Stimulated activated CD8-positive, alpha-beta memory T cell treated with anti-CD3 and anti-CD28 coated beads, Interleukin-12 subunit alpha, Interleukin-12 subunit beta, amount 100 ng/mL, for 1 hour (primary cell): ENCODE measurements at regions not wholly inside any gene's neighbourhood (a gene's known extent, or its start where the extent isn't known, plus 50 kb on each side); places are given as distances from the start of the nearest gene placed in this dataset.
"Not testable (repeated sequence)": the region's sequence is repeated elsewhere in the genome, so short reads cannot be mapped to it uniquely, and the experiment has no call there.

Experiments
- DNase-seq: peaks from one replicate; pipeline ENCODE4 v3.0.0-alpha.2; 2020; ENCODE audit warnings: low read depth

DNA sequence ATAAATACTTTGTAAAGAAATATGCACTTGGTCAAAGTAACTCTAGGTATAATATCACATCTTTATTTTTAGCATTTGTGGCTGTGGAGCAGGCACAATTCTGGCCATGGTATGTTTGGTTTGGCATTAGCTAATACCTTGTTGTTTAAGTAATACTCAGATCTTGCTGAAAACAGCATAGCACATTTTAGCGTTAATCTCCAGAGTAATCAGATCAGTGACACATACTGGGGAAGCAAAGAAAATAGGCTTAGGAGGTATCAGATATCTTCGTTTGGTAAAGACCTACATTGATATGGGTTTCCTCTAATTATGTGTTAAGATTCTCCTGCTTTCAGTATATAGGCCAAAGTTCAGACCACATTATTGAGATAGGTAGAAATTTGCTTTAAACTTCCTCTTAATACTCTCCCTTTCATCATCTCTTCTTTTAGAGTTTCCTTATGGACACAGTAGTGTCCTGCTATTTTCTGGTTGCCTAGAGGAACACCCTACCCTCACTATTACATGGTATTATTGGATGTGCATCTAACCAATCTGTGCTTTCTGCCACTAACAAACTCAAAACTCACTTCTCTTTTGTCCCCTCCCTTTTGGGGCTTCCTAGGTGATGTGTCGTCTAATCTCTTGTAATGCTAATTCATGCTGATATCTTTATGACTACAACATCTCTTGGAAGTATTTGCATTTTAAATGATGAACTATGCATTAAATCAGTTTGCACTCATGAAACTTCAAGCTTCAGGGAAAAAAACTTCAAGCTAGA is 437.3 kb upstream of the ADAMTSL1 start:
- no peak for DNase-seq

DNA sequence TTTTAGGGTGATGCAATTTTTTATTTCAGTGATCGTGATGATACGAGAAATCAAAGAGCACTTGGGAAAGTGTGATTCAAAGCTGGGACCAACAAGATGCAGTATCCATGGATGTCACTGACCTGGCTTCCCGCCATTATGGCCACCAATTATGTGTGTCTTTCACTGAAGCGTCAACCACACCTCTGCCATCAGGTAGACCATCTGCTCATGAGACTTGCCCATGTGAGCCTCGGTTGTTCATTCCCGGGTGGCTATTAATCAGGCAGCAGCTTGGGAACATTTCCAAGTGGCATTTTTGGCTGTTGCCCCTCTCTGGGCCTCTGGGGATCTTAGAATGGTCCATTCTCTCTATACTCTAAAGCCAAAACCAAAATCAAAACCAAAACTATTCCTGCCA is 436.0 kb upstream of the ADAMTSL1 start:
- DNase-seq: no peak

DNA sequence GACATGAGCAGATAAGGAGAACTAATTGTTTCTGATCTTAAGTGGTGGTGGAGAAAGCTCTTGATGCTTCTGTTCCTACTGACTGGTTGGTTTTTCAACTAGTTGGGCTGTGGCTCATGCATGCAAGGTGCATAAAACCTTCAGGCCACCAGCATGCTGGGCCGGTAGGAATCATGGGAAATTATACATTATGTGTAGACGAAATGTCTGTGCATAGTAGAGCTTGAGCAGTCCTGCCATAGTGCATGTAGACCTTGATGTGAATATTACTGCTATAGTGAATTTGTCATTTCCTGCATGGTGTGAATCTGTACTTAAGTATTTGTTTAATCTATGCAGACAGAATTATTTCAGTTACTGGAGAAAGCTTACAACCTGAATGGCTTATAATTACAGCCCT is 433.6 kb upstream of the ADAMTSL1 start:
- no peak for DNase-seq

DNA sequence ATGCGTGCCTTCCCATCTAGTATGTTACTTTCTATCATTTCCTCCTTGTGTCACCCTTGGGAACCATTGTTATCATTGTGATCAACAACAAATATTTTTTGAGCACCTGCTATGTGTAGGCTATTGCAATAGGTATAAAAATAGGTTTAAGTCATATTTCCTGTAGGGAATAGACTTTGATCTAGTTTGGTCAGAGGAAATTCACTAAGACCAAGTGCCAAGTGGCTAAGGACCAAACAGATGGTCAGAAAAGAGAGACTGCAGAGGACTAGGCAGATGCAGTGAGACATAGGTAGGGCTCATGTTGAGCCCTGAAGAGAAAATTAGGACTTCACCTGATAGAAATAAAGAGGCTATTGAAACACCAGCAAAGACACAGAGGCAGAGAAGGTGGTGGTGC is 430.0 kb upstream of the ADAMTSL1 start:
- no peak for DNase-seq

DNA sequence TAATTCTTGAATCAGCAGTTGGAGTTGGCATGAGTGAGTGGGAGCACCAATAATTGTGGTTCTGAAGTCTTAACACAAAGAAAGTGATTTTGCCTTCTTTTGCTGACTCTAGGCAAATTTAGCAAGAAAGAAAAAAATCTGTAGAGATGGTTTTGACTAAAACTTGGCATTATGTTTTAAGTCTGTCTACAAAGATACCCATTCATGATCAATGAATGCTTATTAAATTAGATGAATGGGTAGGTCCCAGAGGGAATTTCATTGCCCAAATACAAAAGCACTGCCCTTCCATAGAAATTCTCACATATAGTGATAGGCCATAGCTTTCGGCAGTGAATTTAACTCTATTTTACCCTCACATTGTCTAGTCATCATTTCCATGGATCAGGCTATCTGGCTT is 428.6 kb upstream of the ADAMTSL1 start:
- DNase-seq: no peak

DNA sequence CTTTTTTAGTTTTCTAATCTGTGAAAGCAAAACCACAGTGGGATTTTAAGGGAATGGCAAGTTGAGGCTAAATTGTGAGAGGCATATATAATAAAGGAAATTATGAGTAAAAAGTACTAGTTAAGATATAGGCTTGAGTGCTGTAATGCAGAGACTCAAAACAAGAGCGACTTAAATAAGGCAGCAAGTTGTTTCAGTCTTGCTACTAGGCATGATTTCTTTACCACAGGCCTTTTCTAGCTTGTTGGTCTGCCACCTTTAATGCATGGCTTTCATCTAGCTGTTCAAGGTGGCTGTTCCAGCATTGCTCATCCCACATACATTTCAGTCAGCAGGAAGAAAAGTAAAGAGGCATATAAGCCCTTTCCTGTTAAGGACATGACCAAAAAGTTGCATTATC is 427.9 kb upstream of the ADAMTSL1 start:
- no peak for DNase-seq

DNA sequence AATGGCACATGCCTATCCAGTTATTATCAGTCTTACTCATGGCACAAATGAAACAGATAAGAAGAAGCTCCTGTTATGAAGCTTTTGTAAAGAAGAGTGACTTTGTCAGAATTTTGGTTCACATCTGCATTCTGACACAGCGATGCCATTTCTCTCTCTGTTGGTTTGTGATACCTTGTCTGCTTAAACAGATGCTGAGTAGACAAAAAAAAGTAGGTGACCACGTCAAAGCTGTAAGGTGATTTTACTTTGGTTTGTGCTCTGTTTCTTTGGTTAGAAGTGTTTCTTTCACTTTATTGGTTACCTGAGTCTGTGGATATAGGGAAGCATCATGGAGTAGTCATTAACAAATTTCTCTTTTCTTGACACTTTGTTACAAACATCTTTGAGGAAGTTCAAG is 422.3 kb upstream of the ADAMTSL1 start:
- no peak for DNase-seq

DNA sequence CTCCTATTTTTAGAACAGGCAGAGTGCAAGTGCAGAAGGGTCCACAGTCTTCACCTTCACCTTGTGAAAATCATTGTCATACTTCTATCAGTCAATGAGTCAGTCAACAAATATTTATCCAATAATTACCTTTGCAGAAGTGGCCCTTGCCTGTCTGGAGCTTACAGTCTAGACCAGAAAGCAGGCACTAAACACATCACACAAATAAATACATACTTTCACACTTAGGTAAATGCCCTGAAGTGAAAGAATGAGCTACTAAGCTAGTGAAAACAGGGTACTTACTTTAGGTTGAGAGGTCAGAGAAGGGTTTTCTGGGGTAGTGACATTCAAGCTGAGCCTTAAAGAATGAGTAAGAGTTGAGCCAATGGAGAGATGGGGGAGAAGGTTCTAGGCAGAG is 421.9 kb upstream of the ADAMTSL1 start:
- DNase-seq: no peak

DNA sequence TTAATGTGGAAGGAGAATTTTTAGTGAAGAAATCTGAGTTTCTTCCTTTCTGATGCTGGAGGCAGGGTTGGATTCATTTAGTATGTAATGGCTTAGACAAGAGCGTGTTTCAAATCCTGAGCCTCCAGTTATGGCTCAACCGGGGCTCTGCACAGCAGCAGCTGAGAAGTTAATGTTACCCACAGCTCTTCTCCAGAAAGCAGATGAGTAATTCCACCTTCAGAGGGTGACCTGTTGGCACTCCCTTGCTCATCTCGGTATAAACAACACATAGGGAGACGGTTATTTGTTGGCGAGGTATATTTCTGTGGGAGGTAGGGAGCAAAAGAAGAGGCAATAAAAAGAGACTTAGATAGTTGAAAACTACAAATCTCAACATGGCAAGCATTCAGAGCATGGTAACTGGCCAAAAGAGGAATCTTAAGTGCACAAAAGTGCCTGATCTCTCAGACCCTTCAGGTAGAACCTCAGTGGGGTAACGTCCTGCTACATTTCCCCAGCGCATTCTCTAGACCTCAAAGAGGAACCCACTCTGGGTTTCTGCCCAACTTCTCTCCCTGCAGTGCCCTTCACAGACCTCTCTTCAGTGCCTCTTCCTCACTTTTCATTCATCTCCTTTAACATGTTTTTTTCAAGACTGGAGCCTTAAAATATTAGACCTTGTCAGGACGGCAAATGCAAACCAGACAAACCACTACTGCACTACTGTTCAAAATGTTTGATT is 417.5 kb upstream of the ADAMTSL1 start:
- no peak for DNase-seq

DNA sequence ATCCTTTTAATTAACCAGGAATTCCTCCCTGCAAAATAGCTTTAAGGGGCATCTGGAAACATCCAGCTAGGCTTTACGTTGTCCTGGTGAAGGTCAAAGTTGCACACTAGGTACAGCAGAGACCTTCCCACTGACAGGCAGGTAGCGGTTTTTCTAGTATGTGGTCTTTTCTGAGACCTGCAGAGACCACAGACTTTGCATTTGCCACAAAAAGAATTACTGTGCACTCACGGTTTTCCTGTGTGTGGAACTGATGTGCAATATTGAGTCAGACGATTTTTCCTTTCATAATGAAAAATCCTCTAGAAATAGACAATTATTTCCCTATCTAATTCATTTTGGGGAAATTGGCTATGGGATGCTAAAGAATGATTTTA is 417.0 kb upstream of the ADAMTSL1 start:
- no peak for DNase-seq

DNA sequence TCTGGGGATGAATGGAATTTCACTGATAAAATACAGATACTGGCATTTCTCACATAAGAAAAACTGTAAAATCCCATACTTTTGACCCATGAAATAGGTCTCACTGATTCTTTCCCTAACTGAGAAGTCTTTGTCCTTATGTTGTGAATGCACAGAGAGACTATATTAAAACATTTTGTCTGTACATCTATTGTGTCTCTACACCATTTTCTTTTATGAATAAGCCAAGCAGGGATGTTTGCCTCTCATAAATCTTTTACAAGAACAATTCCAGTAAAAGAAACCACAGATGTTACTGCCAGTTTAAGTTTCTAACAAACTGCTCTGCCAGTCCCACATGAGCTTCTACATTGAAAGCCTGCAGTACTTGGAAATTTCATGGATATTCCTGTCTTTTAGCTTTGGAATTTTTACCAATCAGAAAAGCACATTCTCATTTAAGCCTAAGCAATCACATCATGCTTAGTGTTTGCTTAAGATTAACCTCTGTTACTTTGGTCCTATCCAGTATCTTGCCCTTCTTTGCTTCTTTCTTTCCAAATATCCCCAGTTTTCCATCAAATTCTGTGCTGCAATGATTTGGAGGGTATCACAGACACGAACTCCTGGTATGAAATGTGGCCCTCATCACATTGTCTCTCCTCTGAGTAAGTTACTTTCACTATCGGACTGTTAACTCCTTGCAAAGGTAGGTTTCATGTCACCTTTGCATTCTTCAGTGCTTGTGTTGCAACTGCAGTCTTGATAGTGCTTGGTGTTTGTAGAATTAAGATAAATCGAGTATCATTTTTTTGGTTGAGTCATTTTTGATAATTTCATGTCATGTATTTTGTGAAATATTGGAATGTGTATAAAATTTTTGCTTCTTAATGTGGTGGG is 415.1 kb upstream of the ADAMTSL1 start:
- DNase-seq: no peak

DNA sequence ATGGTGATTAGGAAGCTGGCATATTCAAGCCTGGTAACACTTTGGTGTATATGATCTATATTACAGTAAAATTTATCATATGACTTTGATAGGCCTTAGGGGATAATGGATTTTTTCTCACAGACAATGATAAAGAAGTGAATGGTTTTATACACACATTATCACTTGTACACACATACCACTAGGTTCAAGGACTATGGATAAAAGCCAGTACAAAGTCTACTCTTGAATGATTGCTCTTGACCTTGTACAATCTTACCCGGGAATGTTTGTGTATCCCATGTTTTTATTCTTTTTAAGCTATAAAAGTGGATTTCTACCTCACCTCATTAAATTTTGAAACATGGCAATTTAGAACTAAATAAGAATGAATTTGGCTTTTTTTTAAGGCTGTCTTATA is 414.5 kb upstream of the ADAMTSL1 start:
- no peak for DNase-seq

DNA sequence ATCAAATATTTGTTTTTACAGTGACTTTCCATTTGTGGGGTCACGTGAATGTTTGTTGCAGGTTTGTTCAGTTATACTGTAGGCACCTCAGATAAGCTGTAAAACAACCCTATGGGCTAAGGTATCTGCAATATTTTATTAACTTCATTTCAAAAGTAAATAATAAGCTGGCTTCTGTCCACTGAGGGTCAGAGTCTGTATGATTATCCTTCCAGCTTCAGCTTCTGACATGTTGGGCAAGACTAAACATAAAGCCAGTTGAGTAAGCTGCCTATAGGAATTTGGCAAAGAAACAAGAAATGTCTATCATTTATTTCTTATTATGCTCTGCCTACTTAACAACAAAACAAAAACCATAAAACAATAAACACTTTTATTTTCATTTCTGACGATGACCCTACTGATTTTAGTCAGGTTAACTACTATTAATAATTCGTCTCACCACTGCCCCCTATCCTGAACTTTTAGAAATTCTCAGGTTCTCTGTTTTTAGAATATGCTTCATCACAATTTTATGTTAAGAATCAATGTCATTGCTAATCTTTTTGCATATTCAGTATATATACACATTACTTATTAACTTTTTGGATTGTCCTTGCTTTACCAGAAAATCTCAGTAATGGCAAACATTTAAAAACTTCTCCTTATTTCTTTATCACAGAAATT is 413.6 kb upstream of the ADAMTSL1 start:
- DNase-seq: no peak

DNA sequence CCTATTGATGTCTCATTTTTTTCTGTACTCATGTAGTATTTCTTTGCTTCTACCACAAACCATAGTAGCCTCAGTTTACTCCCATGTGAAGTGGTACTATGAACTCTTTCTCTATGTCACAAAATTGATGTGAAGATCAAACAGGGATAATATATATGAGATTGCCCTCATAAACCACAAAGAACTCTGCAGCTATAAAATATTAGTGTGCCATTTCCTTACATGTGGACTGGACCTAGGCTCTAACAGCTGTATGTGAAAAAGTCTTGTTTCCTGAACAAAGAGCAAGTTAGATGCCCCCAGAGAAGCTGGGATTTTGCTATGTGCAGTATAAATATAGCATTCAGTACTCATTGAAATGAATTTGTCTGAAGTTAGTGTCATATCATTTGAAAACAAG is 412.6 kb upstream of the ADAMTSL1 start:
- DNase-seq: no peak

DNA sequence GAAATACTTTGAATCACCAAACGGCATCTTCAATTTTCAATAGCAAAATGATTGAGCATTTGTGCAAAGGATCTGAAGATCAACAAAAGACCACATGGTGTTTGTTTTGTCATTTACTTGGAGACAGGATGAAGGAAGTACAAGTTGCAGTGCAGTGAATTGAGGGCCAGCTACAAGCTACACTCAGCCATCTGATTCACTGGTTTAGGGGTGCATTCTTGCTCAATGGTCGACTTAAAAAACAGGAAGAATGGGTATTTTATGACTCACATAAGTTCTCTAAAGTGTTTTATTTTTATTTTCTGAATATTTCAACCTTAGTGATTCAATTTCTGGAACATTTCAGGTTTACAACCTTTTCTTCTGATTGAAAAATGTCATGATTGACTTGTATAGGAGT is 412.1 kb upstream of the ADAMTSL1 start:
- no peak for DNase-seq

DNA sequence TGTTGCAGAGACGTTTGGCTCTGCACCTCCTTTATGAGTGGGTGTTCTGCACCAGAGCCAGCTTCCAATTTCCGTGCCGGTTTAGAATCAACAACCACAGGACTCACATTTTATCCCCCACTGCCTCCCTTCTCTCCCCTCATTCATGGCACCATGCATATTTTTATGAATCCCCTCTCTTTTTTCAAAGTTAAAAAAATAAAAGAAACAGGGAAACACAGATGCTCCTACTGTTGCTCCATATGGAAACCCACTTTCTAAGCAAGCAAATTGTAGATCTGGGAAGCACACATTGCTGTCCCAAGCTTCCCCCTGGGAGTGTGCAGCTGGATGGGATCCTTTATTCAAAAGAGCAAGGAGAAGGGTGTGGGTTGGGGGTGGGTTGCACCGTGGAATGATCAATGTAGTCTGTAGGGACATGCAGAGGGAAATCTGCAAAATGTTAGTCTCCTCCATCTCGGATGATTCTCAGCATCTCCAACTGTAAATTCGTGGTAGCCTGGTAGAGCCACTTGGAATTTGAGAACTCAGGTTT is 410.0 kb upstream of the ADAMTSL1 start:
- DNase-seq: no peak

DNA sequence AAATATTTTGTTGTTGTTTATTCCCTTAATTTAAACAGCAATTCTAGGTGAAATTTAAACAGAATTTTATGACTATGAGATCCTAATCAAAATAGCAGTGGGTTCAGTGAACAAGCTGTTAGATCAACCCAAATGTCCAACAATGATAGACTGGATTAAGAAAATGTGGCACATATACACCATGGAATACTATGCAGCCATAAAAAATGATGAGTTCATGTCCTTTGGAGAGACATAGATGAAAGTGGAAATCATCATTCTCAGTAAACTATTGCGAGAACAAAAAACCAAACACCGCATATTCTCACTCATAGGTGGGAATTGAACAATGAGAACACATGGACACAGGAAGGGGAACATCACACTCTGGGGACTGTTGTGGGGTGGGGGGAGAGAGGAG is 407.3 kb upstream of the ADAMTSL1 start:
- DNase-seq: not testable (repeated sequence)

DNA sequence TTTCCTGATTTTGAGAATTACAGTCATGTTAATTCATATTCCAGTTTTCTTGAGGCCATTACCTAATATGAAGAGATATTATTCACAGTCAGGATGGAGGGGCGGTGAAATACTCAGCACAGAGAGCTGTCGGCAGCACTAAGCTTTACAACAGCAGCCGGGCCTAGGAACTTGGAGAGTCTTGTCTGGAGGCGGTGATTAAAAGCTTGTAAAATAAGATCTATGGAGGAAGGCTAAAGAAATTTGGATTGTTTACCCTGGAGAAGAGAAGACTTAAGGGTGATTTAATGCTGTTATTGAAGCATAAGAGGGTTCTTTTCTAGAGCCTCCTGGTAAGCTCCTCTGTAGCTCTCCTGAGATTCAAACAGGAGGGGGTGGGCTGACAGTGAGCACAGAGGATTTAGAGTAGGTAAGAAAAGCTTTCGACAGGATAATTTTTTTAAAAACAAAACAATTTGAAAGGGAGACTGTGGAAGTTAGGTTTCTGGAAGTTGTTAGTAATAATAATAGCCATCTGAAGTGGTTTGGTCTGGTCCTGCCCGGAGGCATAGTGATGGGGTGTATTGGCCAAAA is 406.3 kb upstream of the ADAMTSL1 start:
- no peak for DNase-seq

DNA sequence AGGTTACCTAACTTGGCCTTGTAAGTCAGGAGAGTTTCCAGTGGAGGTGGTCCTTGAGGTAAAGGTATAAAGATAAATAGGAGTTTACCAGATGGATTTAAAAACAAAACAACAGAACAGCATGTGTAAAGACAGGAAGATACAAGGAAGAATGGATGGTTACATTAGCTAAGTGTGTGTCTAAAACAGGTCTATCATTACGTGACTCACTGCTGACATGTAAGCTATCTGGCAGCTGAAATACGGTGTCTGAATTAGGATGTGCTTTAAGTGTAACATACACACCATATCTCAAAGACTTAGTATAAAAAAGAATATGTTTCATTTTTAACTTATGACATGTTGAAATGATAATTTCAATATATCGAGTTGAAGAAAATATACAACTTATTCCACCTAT is 405.1 kb upstream of the ADAMTSL1 start:
- no peak for DNase-seq

DNA sequence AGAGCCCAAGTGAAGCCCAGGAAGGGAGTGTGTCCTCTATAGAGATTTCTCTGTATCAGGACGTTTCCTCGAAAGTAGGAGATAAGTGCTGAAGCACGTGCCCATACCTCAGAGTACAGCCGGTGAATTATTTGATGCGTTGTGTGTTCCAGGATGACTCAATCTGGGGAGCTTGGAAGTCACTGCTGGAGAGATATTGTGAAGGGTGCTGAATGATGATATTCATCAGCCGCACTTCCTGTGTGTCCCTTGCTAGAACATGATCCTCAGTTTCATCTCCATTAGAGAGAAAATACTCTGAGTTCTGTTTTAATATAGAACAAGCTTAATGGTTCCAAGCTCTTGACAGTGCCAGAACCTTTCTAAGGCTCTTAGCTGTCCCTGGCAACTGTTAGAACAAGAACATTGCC is 402.3 kb upstream of the ADAMTSL1 start:
- DNase-seq: no peak

DNA sequence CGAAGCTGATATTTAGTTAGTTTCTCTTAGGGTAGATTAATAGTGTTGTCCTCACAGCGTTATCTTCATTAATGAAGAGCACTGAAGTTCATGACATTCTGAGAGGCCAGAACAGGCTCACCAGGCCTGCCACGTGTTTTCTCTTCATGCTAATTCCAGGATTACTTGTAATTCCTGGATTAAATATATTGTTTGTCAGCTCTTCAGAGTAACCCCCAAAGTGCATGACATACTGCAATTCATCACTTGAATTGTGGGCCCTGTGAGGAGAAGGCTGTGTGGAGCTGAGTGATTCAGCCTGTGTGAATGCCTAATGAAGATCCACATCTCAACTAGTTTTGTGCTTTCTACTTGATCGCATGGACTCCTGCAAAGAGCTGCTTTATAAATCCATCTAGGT is 401.0 kb upstream of the ADAMTSL1 start:
- no peak for DNase-seq

DNA sequence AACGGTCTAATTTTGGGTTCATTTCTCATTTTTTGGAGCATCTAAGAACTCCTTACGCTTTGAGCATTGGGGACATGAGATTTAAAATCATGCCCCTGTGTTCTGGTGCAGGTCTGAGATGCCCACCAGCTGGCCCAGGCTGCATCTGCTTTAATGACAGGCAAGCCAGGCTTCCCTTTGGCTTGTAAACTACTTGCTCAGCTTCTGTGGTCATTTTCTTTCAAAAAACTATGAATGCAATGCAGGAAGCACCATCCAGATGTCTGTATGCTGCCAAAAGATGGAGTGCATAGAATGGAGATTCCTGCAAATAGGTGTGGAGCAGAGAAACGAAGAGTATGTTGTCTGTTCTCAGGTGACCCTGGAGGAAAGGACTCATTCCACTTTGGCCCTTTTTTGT is 399.9 kb upstream of the ADAMTSL1 start:
- no peak for DNase-seq
